Stimulated activated CD4-positive, alpha-beta T cell treated with anti-CD3 and anti-CD28 coated beads, Interleukin-12 subunit alpha, Interleukin-12 subunit beta, amount 100 ng/mL, for 24 hours (primary cell): ENCODE measurements at regions not wholly inside any gene's neighbourhood (a gene's known extent, or its start where the extent isn't known, plus 50 kb on each side); places are given as distances from the start of the nearest gene placed in this dataset.

Source experiments
- DNase-seq, 2 experiments: peaks; one replicate each; pipeline ENCODE4 v3.0.0-alpha.2; 2020; ENCODE audit warnings: low read depth in 2 of 2

- no peak for DNase-seq
Observed at GRCh38 chr2:104766683-104767082, 87.2 kb upstream of the POU3F3 start.

- no peak for DNase-seq
Observed at GRCh38 chr2:104768694-104769093, 85.2 kb upstream of the POU3F3 start.

GRCh38 chr2:104769096-104769495, 84.8 kb upstream of the POU3F3 start:
- no peak for DNase-seq

- DNase-seq, result no peak
Observed at GRCh38 chr2:104772996-104773395, 80.9 kb upstream of the POU3F3 start.

- DNase-seq, result no peak
Observed at GRCh38 chr2:104774631-104775030, 79.3 kb upstream of the POU3F3 start.

GRCh38 chr2:104777721-104778120, 76.2 kb upstream of the POU3F3 start:
- DNase-seq, result no peak

- no peak for DNase-seq
Observed at GRCh38 chr2:104781151-104781550, 72.8 kb upstream of the POU3F3 start.

- no peak for DNase-seq
Observed at GRCh38 chr2:104784264-104784663, 69.7 kb upstream of the POU3F3 start.

GRCh38 chr2:104786204-104786603, 67.7 kb upstream of the POU3F3 start:
- DNase-seq, result no peak

- DNase-seq, result no peak
Observed at GRCh38 chr2:104786821-104787220, 67.1 kb upstream of the POU3F3 start.

- no peak for DNase-seq
Observed at GRCh38 chr2:104787298-104788065, 66.4 kb upstream of the POU3F3 start.

GRCh38 chr2:104788742-104789455, 65.0 kb upstream of the POU3F3 start:
- no peak for DNase-seq

- DNase-seq, result no peak
Observed at GRCh38 chr2:104790100-104790811, 63.7 kb upstream of the POU3F3 start.

- DNase-seq, result no peak
Observed at GRCh38 chr2:104790901-104791495, 62.9 kb upstream of the POU3F3 start.

- no peak for DNase-seq
Observed at GRCh38 chr2:104793966-104794365, 59.9 kb upstream of the POU3F3 start.

GRCh38 chr2:104794441-104794840, 59.5 kb upstream of the POU3F3 start:
- no peak for DNase-seq
